Inferior parietal cortex (tissue), 1 donor: ENCODE measurements at regions not wholly inside any gene's neighbourhood (a gene's known extent, or its start where the extent isn't known, plus 50 kb on each side); places are given as distances from the start of the nearest gene placed in this dataset.
"Not testable (repeated sequence)": the region's sequence is repeated elsewhere in the genome, so short reads cannot be mapped to it uniquely, and the experiment has no call there.

ENCODE experiments used
- DNase-seq: peaks from one replicate; pipeline ENCODE4 v3.0.0-alpha.2; 2016; ENCODE audit errors: extremely low spot score

- DNase-seq: no peak
Observed at GRCh38 chr18:22566703-22567420, 149.1 kb upstream of the CTAGE1 start.

- DNase-seq: no peak
Observed at GRCh38 chr18:22567794-22568193, 150.1 kb upstream of the CTAGE1 start.

GRCh38 chr18:22570492-22570891, 152.8 kb upstream of the CTAGE1 start:
- no peak for DNase-seq

GRCh38 chr18:22572341-22572740, 154.6 kb upstream of the CTAGE1 start:
- no peak for DNase-seq

GRCh38 chr18:22579271-22579670, 161.6 kb upstream of the CTAGE1 start:
- DNase-seq: no peak

- DNase-seq: no peak
Observed at GRCh38 chr18:22585333-22585732, 167.6 kb upstream of the CTAGE1 start.

GRCh38 chr18:22585821-22586220, 168.1 kb upstream of the CTAGE1 start:
- no peak for DNase-seq

- no peak for DNase-seq
Observed at GRCh38 chr18:22591222-22591621, 173.5 kb upstream of the CTAGE1 start.

GRCh38 chr18:22594155-22594690, 176.5 kb upstream of the CTAGE1 start:
- no peak for DNase-seq

- no peak for DNase-seq
Observed at GRCh38 chr18:22601481-22601880, 183.8 kb upstream of the CTAGE1 start.

GRCh38 chr18:22602456-22602855, 184.7 kb upstream of the CTAGE1 start:
- DNase-seq: not testable (repeated sequence)

- DNase-seq: no peak
Observed at GRCh38 chr18:22603902-22604301, 186.2 kb upstream of the CTAGE1 start.

- no peak for DNase-seq
Observed at GRCh38 chr18:22604390-22604985, 186.8 kb upstream of the CTAGE1 start.

- no peak for DNase-seq
Observed at GRCh38 chr18:22604986-22605421, 187.3 kb upstream of the CTAGE1 start.

- DNase-seq: no peak
Observed at GRCh38 chr18:22605736-22606135, 188.0 kb upstream of the CTAGE1 start.

- no peak for DNase-seq
Observed at GRCh38 chr18:22606563-22607283, 189.0 kb upstream of the CTAGE1 start.

GRCh38 chr18:22607284-22607635, 189.5 kb upstream of the CTAGE1 start:
- DNase-seq: no peak

- no peak for DNase-seq
Observed at GRCh38 chr18:22608847-22609246, 191.1 kb upstream of the CTAGE1 start.

GRCh38 chr18:22609642-22610041, 191.9 kb upstream of the CTAGE1 start:
- no peak for DNase-seq

- no peak for DNase-seq
Observed at GRCh38 chr18:22613058-22613690, 195.5 kb upstream of the CTAGE1 start.

- no peak for DNase-seq
Observed at GRCh38 chr18:22613788-22614187, 196.1 kb upstream of the CTAGE1 start.

- DNase-seq: no peak
Observed at GRCh38 chr18:22623513-22623912, 205.8 kb upstream of the CTAGE1 start.
